GM19467 (cell line): ENCODE measurements at regions not wholly inside any gene's neighbourhood (a gene's known extent, or its start where the extent isn't known, plus 50 kb on each side); places are given as distances from the start of the nearest gene placed in this dataset.

ENCODE experiments used
- ATAC-seq: cut with Tn5 transposase; IDR thresholded peaks from one replicate; pipeline ENCODE4 v1.9.1; 2021; ENCODE audit warnings: mild to moderate bottlenecking, moderate library complexity; ENCODE audit not compliant: unreplicated experiment

DNA sequence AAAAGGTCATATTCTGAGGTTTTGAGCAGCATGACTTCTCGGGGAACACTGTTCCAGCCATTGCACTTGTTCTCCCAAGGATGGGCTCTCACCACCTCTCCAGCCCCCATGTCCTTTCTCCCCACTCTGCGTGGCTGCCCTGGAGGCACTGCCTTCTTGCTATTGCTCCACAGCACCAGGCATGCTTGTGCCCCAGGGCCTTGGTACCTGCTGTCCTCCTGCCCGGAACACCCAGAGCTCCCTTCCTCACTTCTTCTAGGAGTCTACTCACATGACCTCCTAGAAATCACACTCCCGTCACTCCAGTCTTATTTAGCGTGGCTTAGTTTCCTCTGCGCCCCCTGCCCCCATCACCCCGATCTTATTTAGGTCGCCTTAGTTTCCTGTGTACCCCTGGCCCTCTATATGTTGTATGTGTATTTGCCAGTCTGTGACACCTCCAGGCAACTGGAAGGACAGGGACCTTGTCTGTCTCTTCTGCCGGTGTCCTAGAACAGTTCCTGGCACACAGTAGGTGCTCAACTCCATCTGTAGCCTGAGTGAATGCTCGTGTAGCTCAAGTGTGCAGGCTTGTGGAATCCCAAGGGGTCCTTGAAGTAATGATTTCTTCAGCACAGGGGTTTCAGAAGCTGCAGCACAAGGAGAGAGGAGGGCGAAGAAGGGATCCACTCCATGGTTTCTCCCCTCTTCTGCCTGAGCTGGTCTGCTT is 208.6 kb upstream of the CIBAR2 start:
- no peak for ATAC-seq

DNA sequence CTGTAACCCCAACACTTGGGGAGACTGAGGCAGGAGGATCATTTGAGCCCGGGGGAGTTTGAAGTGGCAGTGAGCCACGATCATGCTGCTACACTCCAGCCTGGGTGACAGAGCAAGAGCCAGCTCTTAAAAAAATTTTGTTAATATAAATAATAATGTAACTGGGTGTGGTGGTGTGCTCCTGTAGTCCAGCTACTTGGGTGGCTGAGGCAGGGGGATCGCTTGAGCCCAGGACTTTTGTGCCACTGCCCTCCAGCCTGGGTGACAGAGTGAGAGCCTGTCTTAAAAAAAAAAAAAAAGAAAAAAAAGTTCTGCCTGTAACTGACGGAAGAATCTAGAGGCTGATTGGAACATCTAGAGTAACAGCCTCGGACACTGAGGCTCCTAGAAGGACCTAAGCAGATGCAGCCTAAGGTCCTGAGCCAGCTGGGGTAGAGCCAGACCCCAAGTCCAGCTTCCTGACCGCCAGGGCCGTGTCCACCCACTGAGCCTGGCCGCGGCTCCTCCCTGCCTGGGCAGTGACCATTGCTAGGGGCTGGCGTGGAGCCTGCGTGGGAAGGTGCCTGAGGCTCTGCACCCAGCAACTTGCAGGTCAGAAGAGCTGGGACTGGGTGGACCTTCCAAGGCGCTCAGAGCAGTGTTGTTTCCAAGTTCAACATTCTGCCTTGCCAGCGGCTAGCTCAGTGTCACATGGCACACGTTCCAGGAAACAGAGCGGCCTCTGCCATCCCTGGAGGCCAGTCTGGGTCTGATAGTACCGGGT is 209.4 kb upstream of the CIBAR2 start:
- ATAC-seq: no peak

DNA sequence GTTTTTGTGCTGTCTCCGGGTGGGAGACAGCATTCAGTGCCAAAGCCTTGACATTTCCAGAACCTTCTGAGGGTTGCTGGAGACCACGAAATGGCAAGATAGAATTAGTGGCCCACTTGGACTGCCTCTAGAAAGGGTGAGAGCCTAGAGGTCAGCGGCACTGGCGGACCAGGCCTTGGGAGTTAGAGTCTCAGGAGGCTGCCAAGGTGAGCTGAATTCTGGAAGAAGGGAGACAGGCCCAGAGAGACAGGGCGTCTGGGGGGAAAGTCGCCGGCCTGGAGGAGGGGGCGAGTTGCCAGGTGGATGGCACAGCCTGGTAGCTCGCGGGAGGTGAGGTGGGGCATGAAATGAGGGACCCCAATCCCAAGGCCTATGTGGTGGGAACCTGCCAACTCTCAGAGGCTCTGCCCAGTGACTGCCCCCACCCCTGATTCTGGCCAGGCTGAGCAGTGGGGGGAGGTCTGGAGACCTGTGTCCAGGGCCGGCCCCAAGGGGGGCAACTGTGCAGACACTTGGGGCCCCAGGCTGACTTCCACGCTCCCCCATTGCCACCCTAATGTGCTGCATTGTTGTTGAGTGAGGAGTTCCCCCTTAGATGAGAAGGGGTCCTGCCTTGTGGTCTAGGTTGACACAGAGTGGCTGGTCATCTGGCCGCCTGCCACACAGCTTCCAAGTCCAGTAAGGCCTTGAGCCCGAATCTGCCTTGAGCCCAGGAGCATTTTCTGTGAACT is 211.1 kb upstream of the CIBAR2 start:
- ATAC-seq: no peak

DNA sequence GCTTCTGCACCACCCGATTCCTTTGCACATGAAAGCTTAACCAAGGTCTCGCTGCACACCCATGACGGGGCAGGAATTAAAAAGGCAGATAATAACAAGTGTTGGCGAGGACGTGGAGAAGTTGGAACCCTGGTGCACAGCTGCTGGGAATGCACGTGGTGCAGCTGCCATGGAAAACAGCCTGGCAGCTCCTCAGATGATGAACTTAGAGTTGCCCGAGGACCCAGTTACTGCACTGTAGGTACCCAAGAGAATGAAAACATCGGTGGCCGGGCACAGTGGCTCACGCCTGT is 211.6 kb upstream of the CIBAR2 start:
- no peak for ATAC-seq

DNA sequence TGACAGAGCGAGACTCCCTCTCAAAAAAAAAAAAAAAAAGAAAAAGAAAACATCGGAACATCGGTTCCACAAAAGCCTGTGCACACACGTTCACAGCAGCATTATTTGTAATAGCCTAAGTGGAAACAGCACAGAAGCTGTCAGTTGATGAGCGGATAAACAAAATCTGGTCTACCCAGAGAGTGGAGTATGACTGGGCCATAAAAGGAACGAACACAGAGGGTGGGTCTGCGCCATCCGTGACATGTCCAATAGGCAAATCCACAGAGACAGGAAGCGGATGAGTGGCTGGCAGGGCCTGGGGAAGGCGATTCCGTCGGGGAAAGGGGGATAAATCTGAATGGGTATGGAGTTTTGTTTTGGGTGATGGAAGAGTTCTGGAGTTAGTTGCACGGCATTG is 212.2 kb upstream of the CIBAR2 start:
- ATAC-seq: no peak

DNA sequence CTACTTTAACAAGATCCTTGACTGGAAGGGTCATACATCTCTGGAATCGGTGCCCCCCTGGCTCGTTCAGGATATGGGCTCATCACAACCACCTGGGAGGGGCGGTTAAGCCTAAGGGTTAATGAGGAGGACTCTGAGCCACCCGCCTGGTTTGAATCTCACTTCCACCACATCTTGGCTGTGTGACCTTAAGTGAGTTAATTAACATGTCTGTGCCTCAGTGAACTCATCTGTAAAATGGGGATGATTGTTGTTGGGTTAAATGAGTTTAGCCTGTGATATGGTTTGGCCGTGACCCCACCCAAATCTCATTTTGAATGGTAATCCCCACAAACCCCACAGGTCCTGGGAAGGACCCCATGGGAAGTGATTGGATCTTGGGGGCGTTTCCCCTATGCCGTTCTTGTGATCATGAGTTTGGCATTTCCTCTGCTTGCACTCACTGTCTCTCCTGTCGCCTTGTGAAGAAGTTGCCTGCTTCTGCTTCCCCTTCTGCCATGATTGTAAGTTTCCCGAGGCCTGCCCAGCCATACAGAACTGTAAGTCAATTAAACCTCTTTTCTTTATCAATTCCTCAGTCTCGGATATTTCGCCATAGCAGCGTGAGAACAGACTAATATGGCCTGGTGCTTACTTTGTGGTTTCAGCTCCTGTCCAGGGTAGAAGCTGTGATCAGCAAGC is 214.0 kb upstream of the CIBAR2 start:
- ATAC-seq: no peak

DNA sequence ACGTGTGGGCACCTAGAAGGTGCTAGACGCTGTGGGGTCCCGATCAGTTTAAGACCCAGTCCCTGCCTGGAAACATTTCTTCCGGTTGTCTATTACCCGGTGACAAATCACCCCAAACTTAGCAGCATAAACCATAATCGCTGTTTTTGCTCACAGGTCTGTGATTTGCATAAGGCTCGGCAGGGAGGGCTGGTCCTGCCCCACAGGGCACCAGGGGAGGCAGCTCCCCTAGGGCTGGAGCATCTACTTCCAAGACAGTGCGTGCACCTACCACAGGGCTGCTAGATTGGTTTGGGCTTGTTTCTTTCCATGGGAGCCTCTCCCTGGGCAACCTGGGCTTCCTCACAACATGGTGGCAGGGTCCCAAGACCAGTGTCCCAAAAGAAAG is 214.5 kb upstream of the CIBAR2 start:
- no peak for ATAC-seq

DNA sequence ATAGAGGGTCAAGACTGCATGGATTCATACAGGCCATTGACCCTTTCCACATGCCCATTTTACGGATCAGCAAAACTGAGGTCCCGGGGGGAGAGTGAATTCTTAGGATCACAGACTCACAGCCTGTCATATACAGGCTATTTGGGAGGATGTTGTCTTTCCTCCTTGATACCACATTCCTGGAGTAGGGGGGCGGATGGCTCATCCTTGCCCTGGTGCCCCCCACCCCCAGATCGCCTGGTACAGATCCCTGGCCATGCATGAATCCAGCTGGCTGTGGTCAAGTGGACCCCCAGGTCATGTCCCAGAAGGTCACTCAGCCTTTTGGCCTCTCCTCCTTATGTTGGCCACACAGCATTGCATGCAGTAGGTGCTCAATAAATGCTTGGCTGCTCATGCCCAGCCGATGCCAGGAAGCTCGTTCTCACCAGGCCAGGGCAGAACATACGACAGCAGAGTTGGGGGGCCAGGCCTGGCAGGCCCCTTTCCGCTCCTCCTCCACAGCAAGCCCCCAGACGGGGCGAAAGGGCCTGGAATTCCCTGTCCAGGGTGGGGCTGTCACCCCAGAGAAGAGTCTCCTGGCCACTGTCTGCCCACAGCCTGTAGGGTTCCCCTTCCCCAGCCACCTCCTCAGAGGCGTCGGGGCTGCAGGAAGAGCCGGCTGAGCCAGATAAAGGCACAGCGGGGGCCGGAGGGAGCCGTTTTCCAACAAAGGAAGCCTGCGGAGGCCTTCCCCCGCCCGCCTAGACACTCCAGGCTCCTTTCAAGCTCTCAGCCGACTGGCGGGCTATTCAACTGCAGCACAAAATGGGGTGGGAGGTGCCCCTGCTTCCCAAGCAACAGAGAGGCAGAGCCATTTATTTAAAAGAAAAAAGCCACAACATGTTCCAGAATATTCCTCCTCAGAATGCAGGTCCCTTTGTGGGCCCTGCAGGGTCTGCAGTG is 215.7 kb upstream of the CIBAR2 start:
- ATAC-seq: no peak

DNA sequence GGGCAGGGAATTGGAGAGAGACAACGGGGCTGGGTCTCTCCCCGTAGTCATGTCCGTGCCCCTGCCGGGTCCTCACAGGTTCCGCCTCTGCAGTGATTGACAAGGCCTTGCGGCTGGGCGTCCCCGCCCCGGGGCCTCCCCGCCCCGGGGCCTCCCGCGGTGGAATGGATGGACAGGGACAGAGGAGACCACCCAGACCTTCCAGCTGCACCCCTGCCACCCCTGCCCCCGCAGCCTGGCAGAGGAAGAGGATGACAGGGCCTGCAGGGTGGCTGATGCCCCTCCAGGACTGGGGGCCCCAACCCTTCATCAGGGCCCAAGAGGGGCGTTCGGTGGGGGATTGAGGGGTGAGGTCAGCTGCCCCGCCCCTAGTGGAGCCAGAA is 216.4 kb upstream of the CIBAR2 start:
- ATAC-seq: no peak

DNA sequence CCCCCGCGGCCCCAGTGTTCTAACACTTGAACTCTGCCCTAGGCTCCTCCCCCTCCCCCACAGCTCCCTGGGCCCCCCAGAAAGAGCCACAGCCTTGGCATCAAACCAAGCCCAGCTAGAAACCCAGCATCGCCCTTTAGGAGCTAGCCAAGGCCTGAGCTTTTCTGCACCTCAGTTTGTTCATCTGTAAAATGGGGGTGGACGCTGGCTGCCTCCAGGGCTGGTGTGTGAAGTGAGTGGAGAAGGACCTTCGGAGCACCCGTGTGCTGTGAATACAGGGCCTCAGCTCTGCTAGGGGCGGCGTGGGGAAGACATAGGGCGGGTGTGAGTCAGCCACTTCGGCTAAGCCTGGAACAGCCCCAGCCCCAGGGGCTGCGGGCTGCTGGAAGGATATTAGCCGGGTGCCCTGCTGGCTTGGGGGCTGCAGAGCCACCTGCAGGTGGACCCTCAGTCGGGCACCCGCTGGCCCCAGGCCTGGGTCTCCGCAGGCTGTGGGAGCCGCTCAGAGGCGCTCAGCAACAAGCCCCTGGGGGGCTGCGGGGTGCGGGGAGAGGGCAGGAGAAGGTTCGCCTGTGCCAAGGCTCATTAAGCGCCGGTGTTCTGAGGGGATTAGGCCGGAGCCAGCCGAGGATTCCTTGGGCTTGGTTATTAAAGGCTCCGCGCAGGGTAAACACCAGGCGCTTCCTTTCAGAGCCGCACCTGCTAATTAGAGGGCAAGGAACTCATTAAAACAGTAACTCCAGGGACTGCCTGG is 217.0 kb upstream of the CIBAR2 start:
- no peak for ATAC-seq

DNA sequence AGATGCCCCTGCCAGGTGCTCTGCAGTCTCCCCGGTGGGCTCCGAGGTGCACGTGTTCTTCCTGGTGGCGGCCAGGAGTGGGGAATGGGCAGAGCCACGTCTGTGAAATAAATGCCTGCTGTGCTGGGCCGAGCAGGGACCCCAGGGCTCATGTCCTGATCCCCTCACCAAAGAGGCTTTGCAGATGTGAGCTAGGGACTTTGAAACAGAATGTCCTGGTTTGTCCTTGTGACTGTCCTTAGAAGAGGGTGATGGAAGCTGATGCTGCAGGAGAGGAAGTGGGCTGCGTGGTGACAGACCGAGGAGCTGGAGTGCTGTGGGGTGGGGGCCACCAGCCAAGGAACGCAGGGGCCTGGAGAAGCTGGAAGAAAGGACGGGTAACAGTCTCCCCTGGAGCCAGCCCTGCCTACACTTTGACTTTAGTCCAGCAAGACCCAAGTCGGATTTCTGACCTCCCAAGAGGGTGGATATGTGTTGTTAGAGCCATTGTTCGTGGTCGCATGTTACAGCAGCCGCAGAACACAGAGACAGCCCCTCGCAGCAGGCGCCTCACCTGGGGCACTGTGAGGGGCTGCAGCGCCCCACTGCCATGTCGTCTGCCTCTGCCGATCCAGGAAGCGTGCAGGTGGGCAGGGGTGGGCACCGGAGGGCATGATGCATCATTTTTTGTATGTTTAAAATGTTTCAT is 217.9 kb upstream of the CIBAR2 start:
- ATAC-seq: no peak

DNA sequence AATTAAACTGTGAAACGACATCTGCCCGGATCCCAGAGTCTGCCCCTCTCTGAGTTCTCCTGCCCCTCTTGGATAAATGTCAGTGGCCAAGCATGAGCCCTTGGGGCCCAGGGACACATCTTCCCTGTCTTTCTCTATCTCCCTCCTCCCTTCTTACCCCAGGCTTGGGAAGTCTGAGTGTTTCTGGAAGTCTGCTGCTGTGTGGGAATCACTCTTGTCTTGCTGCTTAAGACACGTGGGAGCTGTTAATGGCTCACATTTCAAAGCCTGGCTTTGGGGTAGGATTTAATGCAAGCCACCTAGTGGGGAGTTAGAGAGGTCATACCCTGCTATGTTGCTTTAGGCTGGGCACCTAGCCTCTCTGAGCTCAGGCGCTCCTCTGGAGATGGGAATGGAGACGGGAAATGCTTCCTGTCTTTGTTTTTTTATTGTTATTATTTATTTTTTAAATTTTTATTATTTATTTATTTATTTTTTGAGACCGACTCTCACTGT is 218.5 kb upstream of the CIBAR2 start:
- no peak for ATAC-seq

DNA sequence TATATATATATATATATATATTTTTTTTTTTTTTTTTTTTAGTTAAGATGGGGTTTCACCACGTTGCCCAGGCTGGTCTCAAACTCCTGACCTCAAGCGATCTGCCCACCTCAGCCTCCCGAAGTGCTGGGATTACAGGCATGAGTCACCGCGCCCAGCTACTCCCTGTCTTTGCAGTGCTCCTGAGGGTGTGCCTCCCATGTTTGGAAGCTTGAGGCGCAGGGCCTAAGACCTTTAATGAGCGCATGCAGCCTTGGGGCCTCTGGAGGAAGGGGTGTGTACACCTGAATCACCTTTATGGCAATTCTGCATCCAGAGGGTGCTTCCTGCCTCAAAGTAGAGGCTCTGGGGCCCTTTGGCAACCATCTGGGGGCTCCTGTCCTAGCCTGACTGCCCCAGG is 219.4 kb upstream of the CIBAR2 start:
- ATAC-seq: no peak

DNA sequence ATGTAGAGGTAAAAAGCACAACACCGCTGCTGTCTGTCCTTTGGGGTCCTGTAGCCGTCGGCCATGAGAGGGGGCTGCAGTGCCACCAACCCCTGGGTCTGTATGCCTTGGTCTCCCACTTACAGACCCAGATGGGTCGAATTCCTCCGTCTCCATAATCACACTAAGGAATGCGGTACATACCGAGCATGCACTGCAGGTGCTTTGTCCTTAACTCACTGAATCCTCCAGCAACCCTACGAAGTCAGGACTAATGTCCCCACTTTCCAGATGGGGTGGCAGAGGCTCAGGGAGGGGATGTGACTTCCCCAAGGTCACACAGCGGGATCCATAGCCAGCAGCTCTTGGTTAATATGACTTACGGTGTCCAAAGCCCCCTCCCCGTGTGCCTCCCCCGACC is 219.9 kb upstream of the CIBAR2 start:
- no peak for ATAC-seq

DNA sequence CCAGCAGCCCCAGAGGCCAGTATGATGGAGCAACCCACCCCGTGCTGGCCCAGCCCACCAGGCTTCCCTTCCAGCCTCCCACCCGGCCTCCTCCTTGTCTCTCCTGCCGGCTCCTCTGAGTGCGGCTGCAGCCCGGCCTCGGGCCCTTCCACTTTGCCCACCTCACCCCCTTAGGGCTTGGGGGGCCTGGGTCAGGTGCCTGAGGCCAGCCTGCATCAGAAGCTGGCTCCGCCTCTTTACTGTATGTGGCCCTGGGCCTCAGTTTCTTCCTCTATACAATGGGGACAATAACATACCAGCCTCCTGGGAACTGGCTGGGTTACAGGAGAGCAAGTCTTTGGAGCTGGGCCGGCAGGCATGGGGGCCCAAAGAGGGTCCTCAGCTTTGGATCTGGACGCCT is 221.1 kb upstream of the CIBAR2 start:
- ATAC-seq: no peak

DNA sequence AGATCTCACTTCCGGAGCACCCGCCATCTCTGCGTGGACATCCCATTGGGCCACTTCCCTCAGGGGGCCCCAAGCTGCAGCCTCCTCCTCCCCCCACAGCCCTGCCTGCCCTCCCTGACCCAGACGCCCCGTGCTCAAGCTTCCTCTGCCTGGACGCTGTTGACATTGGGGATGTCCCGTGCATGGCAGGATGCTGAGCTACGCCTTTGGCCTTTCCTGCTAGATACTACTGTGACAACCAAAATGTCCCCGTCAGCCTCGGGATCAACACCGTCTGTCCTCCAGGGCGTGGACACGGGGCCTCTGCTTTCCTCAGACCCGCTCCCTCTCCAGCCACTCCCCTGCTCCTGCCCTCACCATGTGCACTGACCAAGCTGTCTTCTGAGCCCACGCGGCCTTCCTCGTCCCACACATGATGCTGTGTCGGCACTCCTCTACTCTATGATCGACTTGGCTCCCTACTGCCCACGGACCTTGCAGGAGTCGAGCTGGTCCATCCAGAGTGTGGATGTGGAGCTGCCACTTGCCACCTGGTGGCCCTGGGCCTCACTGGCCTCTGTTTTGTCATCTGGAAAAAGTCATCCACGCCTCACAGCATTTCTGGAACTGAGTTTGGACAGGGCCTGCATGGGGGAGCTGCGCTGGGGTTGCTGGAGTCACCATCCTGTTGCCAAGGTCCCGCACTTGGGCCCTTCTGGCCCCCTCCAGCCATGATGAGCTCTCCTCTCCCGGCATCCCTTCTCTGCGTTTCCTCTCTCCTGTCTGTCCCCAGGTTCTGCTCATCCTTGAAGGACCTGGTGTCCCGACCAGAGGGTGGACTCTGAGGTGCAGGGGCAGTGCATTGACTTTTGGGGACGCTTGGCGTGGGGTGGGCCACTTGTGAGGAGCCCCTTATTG is 221.7 kb upstream of the CIBAR2 start:
- ATAC-seq: no peak

DNA sequence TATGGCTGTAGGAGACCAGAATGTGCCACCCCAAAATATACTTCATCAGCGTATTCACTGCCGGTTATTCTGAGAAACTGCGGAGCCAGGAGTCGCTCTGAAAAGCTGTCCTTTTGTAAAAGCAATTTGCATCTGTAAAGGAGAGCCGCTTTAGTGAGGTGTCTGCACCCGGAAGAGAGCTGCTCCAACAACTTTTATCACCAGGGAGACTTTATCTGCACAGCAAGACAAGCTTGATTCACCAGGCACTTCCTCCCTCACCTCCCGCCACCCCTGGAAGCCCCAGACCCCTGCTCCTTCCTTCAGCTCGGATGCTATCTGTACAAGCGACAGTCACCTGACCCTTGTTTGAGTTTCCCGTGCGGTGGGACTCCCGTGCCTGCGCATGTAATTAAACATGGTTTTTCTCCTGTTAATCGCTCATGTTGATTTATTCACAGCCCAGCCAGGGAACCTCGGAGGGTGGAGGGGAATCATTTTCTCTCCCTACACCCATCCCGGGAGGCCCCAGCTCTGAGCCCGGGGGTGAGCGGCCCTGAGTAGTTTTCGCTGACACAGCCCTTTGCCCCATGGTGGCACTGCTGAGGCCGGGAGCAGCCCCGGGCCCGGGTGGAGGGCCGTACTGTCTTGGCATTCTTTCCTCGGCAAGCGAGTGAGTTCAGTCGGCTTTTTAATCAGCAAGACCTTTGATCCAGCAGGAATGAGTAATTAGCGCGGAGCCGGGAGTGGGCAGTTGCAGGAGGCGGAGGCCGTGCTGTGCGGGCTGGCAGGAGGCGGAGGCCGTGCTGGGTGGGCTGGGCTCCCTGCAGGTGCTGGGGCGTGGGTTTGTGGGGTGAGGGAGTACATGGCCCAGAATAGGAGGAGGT is 222.7 kb upstream of the CIBAR2 start:
- ATAC-seq: no peak
